ENCODE measurements at regions not wholly inside any gene's neighbourhood (a gene's known extent, or its start where the extent isn't known, plus 50 kb on each side); places are given as distances from the start of the nearest gene placed in this dataset.

- Histone ChIP-seq H3K27ac (no peak overlapping the region), H3K4me1 (no peaks in the 10 kb centered on the region), H3K9me3 (no peaks in the 10 kb centered on the region), H3K9ac (ENCODE audit: low read depth in 2 of 2, low read length in 2 of 2) (no peak overlapping the region), H3K36me3 (no peaks in the 10 kb centered on the region), H3K27me3 (no peaks in the 10 kb centered on the region), H3K4me3 (no peak overlapping the region)
- no peak for TF ChIP-seq CTCF (IDR thresholded peaks at IDR 0.05)
- intact Hi-C loops (cut with DNase I), result no loop called here
- DNase-seq, result no peak
Measured at GRCh38 chr13:70388935-70389334, 280.7 kb upstream of the KLHL1 start.

GRCh38 chr13:70386919-70387318 is 278.7 kb upstream of the KLHL1 start:
- Histone ChIP-seq H3K27me3 (no peaks in the 10 kb centered on the region), H3K27ac (no peak overlapping the region), H3K9me3 (no peaks in the 10 kb centered on the region), H3K36me3 (no peaks in the 10 kb centered on the region), H3K4me3 (no peak overlapping the region), H3K9ac (ENCODE audit: low read depth in 2 of 2, low read length in 2 of 2) (no peak overlapping the region), H3K4me1 (no peaks in the 10 kb centered on the region)
- intact Hi-C loops (cut with DNase I), result no loop called here
- TF ChIP-seq CTCF (IDR thresholded peaks at IDR 0.05), result no peak
- no peak for DNase-seq

- Histone ChIP-seq H3K36me3 (no peaks in the 10 kb centered on the region), H3K9ac (ENCODE audit: low read depth in 2 of 2, low read length in 2 of 2) (no peak overlapping the region), H3K4me3 (no peak overlapping the region), H3K4me1 (no peaks in the 10 kb centered on the region), H3K27ac (no peak overlapping the region), H3K9me3 (no peaks in the 10 kb centered on the region), H3K27me3 (no peaks in the 10 kb centered on the region)
- no peak for TF ChIP-seq CTCF (IDR thresholded peaks at IDR 0.05)
- intact Hi-C loops (cut with DNase I), result no loop called here
- no peak for DNase-seq
Measured at GRCh38 chr13:70385852-70386251, 277.6 kb upstream of the KLHL1 start.

GRCh38 chr13:70384156-70384555 is 275.9 kb upstream of the KLHL1 start:
- TF ChIP-seq CTCF (IDR thresholded peaks at IDR 0.05), result no peak
- H3K27me3 ChIP-seq, result no peaks in the 10 kb centered on the region
- no peaks in the 10 kb centered on the region for H3K36me3 ChIP-seq
- no peak overlapping the region for H3K9ac ChIP-seq (ENCODE audit: low read depth in 2 of 2, low read length in 2 of 2)
- H3K4me1 ChIP-seq, result no peaks in the 10 kb centered on the region
- H3K4me3 ChIP-seq, result no peak overlapping the region
- no peak overlapping the region for H3K27ac ChIP-seq
- H3K9me3 ChIP-seq, result no peaks in the 10 kb centered on the region
- intact Hi-C loops (cut with DNase I), result no loop called here
- no peak for DNase-seq

- no peaks in the 10 kb centered on the region for H3K36me3 ChIP-seq
- no peak for DNase-seq
- no peak overlapping the region for H3K27ac ChIP-seq
- no peak overlapping the region for H3K9ac ChIP-seq (ENCODE audit: low read depth in 2 of 2, low read length in 2 of 2)
- intact Hi-C loops (cut with DNase I), result no loop called here
- no peak for TF ChIP-seq CTCF (IDR thresholded peaks at IDR 0.05)
- H3K4me1 ChIP-seq, result no peaks in the 10 kb centered on the region
- H3K4me3 ChIP-seq, result no peak overlapping the region
- no peaks in the 10 kb centered on the region for H3K9me3 ChIP-seq
- H3K27me3 ChIP-seq, result no peaks in the 10 kb centered on the region
Measured at GRCh38 chr13:70380809-70381208, 272.6 kb upstream of the KLHL1 start.

- H3K4me3 ChIP-seq, result no peak overlapping the region
- no peak overlapping the region for H3K27ac ChIP-seq
- no peaks in the 10 kb centered on the region for H3K9me3 ChIP-seq
- intact Hi-C loops (cut with DNase I), result no loop called here
- TF ChIP-seq CTCF (IDR thresholded peaks at IDR 0.05), result no peak
- no peak overlapping the region for H3K9ac ChIP-seq (ENCODE audit: low read depth in 2 of 2, low read length in 2 of 2)
- peak; percentile 51 for DNase-seq
- H3K27me3 ChIP-seq, result no peaks in the 10 kb centered on the region
- no peaks in the 10 kb centered on the region for H3K36me3 ChIP-seq
- no peaks in the 10 kb centered on the region for H3K4me1 ChIP-seq
Measured at GRCh38 chr13:70375718-70376117, 267.5 kb upstream of the KLHL1 start.

Data from colonic mucosa (tissue), 4 donors.